Stimulated activated CD4-positive, alpha-beta T cell treated with anti-CD3 and anti-CD28 coated beads, TNF-alpha, amount 100 ng/mL, for 48 hours (primary cell): ENCODE measurements at regions not wholly inside any gene's neighbourhood (a gene's known extent, or its start where the extent isn't known, plus 50 kb on each side); places are given as distances from the start of the nearest gene placed in this dataset.

ENCODE experiments used
- DNase-seq, 3 donors: peaks; one replicate each; pipeline ENCODE4 v3.0.0-alpha.2; 2020; ENCODE audit warnings: low read depth in 3 of 3

DNA sequence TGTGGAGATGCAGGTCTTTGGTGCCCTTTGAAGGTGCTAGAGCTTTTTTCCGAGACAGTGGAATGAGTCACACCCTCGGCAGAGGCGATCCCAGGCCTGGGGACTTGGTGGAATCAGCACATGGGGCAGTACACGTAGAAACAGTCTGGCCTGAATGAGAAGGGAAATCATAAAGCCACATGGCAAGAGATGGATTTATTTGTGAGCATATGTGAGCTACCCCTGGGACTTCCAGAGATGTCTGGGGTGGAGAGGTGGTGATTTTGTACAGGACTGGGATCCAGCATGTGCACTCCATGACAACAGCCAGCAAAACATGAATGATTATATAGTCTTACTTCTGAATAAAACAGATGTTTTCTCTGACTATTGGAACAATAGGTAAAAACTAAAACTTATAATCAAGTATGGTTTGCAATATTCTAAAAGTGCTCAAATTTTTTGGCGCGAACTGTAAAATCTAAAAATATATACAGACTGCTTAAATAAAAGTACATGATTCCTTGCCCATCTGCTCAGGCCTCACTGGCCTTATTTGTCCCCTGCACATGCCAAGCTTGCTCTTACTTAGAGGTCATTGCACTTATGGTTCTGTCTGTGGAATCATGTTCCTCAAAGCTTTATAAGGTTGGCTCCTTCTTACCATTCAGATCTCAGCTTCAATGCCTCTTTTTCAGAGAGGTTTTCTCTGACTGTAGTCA, 54.7 kb upstream of the SMARCA2 start:
- DNase-seq: no peak

DNA sequence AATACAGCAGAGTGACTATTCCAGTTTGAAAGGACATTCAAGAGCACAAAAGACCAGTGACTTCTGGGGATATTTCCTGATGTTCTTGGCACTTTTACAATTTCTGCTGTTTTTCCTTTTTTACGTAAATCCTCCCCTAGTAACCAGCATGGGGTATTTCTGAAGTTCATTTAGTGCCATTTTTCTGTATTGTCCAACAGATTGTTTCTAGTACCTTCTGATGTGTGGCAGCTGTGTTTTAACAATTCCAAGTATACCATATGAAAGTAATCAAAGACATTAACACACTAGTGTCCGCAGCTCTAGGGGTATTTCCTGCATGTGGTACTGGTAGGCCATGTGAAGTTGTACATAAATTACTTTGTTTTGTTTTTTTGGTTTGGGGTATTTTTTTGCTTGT, 53.0 kb upstream of the SMARCA2 start:
- no peak for DNase-seq

DNA sequence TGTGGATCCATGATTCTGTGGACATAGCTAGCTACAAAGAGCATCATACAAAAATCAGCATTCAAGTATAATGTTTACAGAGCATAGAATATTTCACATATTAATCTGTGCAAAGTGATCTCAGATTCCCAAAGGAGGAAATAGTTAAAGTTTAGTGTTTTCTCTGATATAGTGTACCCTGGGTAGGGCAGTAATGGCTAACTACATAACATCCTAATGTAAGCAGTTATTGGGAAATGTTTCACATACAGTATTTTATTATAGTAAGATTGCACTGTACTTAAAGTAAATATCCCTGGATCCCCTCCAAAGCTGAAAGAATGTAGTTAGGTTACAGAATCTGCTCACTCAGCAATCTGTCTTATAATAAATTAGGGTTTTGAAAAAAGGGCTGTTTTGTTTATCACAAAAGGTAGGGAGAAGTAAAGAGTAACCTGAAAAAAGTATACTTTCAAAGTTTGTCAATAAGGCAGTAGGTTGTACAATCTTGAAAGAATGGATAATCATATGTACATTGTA, 52.5 kb upstream of the SMARCA2 start:
- no peak for DNase-seq

DNA sequence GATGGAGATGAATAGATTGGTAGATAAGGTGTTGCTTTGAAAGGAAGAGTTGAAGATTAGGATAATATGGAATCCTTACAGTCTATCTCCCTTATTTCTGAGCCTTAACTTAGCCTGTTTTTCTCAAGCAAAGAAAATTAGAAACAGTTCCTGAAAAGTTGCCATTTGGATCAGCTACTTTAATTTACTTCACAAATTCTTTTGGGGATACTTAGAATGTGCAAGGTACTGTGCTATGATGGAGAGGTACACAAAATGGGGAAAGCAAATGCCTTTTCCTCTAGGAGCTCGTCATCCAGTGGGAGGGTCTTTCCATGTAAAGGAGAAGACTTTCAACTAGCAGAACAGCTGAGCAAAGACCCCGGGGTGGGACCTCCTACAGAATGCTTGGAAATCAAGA, 51.1 kb upstream of the SMARCA2 start:
- DNase-seq: no peak
